ENCODE measurements at regions not wholly inside any gene's neighbourhood (a gene's known extent, or its start where the extent isn't known, plus 50 kb on each side); places are given as distances from the start of the nearest gene placed in this dataset.

GRCh38 chr9:32844259-32844658 is 60.9 kb downstream of the TMEM215 start:
- DNase-seq (ENCODE audit: low read depth, low spot score) (no peak), FAIRE-seq (no peak)
- H3K27ac ChIP-seq (ENCODE audit: control insufficient read depth, insufficient read depth, low read length), result no peak overlapping the region
- no peaks in the 10 kb centered on the region for H3K4me1 ChIP-seq (ENCODE audit: control insufficient read depth, extremely low read depth, insufficient read depth, low read length)
- no peak overlapping the region for H3K9ac ChIP-seq (ENCODE audit: control insufficient read depth, extremely low read depth, insufficient read depth, low read length)
- H3K79me2 ChIP-seq (ENCODE audit: control insufficient read depth, insufficient read depth, low read length), result no peaks in the 10 kb centered on the region
- no peak overlapping the region for H3K4me3 ChIP-seq (ENCODE audit: control insufficient read depth in 2 of 3, extremely low read depth in 1 of 3, insufficient read depth in 2 of 3, low read depth in 1 of 3, low read length in 3 of 3)
- no peaks in the 10 kb centered on the region for H3K9me3 ChIP-seq (ENCODE audit: control insufficient read depth, low read depth, low read length)
- no peaks in the 10 kb centered on the region for H3K27me3 ChIP-seq (ENCODE audit: control insufficient read depth, extremely low read depth, insufficient read depth, low read length)
- no peaks in the 10 kb centered on the region for H3K36me3 ChIP-seq (ENCODE audit: control insufficient read depth in 2 of 2, extremely low read depth in 1 of 2, insufficient read depth in 2 of 2, low read length in 2 of 2)
- TF ChIP-seq EZH2 (IDR thresholded peaks at IDR 0.05; ENCODE audit: low read length), result no peak
- TF ChIP-seq, protein P1, sequence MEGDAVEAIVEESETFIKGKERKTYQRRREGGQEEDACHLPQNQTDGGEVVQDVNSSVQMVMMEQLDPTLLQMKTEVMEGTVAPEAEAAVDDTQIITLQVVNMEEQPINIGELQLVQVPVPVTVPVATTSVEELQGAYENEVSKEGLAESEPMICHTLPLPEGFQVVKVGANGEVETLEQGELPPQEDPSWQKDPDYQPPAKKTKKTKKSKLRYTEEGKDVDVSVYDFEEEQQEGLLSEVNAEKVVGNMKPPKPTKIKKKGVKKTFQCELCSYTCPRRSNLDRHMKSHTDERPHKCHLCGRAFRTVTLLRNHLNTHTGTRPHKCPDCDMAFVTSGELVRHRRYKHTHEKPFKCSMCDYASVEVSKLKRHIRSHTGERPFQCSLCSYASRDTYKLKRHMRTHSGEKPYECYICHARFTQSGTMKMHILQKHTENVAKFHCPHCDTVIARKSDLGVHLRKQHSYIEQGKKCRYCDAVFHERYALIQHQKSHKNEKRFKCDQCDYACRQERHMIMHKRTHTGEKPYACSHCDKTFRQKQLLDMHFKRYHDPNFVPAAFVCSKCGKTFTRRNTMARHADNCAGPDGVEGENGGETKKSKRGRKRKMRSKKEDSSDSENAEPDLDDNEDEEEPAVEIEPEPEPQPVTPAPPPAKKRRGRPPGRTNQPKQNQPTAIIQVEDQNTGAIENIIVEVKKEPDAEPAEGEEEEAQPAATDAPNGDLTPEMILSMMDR (optimal IDR thresholded peaks at IDR 0.05 in 1 of 3, IDR thresholded peaks at IDR 0.05 in 1 of 3, conservative IDR thresholded peaks at IDR 0.05 in 1 of 3; ENCODE audit: extremely low read depth in 1 of 3, insufficient read depth in 2 of 3, low read length in 3 of 3), result no peak
- H3K9me1 ChIP-seq (ENCODE audit: control insufficient read depth, extremely low read depth, insufficient read depth, low read length), result no peaks in the 10 kb centered on the region
- H2AFZ ChIP-seq (ENCODE audit: control insufficient read depth, low read length), result no peak overlapping the region
- H3K4me2 ChIP-seq (ENCODE audit: control insufficient read depth, extremely low read depth, insufficient read depth, low read depth, low read length), result no peak overlapping the region
- dilution Hi-C loops (cut with MboI; ENCODE audit: extremely low pct_ligation_motif_present, low sequenced_read_pairs), result no loop called here
- H4K20me1 ChIP-seq (ENCODE audit: control insufficient read depth, extremely low read depth, insufficient read depth, low read length), result no peaks in the 10 kb centered on the region

DNA sequence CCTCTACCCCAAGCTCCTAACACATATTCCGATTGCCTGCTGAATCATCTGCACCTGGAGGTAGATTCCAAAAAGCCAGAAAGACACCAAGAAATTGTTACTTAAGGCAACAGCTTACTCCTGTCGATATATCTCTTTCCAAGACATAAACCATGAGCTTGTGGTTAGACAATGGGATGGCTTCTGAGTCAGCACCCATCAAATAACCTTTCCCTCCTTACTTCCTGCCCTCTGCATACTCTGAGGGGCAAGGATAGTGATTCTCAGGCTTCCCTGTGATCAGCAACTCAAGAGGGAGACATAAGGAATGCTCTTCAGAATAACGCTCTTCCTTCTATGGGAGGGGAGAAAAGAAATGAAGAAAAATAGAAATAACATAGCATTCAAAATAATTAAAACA is 70.9 kb downstream of the TMEM215 start:
- H4K20me1 ChIP-seq (ENCODE audit: control insufficient read depth, extremely low read depth, insufficient read depth, low read length), result no peaks in the 10 kb centered on the region
- no peaks in the 10 kb centered on the region for H3K9me3 ChIP-seq (ENCODE audit: control insufficient read depth, low read depth, low read length)
- H3K4me3 ChIP-seq (ENCODE audit: control insufficient read depth in 2 of 3, extremely low read depth in 1 of 3, insufficient read depth in 2 of 3, low read depth in 1 of 3, low read length in 3 of 3), result no peak overlapping the region
- dilution Hi-C loops (cut with MboI; ENCODE audit: extremely low pct_ligation_motif_present, low sequenced_read_pairs), result no loop called here
- no peaks in the 10 kb centered on the region for H3K79me2 ChIP-seq (ENCODE audit: control insufficient read depth, insufficient read depth, low read length)
- no peak overlapping the region for H2AFZ ChIP-seq (ENCODE audit: control insufficient read depth, low read length)
- H3K9me1 ChIP-seq (ENCODE audit: control insufficient read depth, extremely low read depth, insufficient read depth, low read length), result no peaks in the 10 kb centered on the region
- no peak overlapping the region for H3K27ac ChIP-seq (ENCODE audit: control insufficient read depth, insufficient read depth, low read length)
- peaks cover 3% of the 10 kb centered on the region for H3K27me3 ChIP-seq (ENCODE audit: control insufficient read depth, extremely low read depth, insufficient read depth, low read length)
- H3K4me2 ChIP-seq (ENCODE audit: control insufficient read depth, extremely low read depth, insufficient read depth, low read depth, low read length), result no peak overlapping the region
- no peak for TF ChIP-seq EZH2 (IDR thresholded peaks at IDR 0.05; ENCODE audit: low read length)
- TF ChIP-seq, protein P1 (optimal IDR thresholded peaks at IDR 0.05 in 1 of 3, IDR thresholded peaks at IDR 0.05 in 1 of 3, conservative IDR thresholded peaks at IDR 0.05 in 1 of 3; ENCODE audit: extremely low read depth in 1 of 3, insufficient read depth in 2 of 3, low read length in 3 of 3), result no peak
- no peaks in the 10 kb centered on the region for H3K36me3 ChIP-seq (ENCODE audit: control insufficient read depth in 2 of 2, extremely low read depth in 1 of 2, insufficient read depth in 2 of 2, low read length in 2 of 2)
- no peaks in the 10 kb centered on the region for H3K4me1 ChIP-seq (ENCODE audit: control insufficient read depth, extremely low read depth, insufficient read depth, low read length)
- H3K9ac ChIP-seq (ENCODE audit: control insufficient read depth, extremely low read depth, insufficient read depth, low read length), result no peak overlapping the region
- FAIRE-seq, result no peak
- DNase-seq (ENCODE audit: low read depth, low spot score), result no peak

Measured in keratinocyte (primary cell).